VCaP (cell line): ENCODE measurements at regions not wholly inside any gene's neighbourhood (a gene's known extent, or its start where the extent isn't known, plus 50 kb on each side); places are given as distances from the start of the nearest gene placed in this dataset.

ENCODE experiments used
- H3K27ac ChIP-seq: fragments of 450-650 bp; 2 replicates; pipeline ENCODE4 v1.5.1; 2017
- CTCF ChIP-seq: fragments of 450-650 bp; conservative IDR thresholded peaks from 2 replicates; pipeline ENCODE4 v1.5.1; 2017; ENCODE audit warnings: mild to moderate bottlenecking, moderate library complexity

- H3K27ac ChIP-seq: no peak overlapping the region
- TF ChIP-seq CTCF: no peak
These were observed 300.4 kb downstream of the CENPW start for GRCh38 chr6:126640356-126640755.

DNA sequence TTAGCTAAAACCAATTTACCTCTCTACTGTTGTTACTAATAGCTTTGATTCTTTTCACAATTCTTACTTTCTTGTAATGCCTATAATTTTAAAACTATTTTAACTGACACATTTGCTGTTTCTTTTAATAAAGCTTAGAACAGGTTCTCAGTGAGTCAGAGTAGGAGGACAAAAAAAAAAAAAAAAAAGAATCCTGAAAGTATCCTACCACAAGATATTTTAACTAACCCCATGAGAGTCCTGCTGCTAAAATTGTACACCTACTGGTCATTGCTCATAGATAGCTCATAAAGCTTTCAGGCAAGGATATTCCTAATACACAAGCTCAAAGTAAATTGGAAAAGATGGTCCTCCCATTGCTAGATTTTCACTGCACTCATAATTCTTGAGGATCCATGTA, 301.0 kb downstream of the CENPW start:
- no peak for TF ChIP-seq CTCF
- H3K27ac ChIP-seq: no peak overlapping the region

DNA sequence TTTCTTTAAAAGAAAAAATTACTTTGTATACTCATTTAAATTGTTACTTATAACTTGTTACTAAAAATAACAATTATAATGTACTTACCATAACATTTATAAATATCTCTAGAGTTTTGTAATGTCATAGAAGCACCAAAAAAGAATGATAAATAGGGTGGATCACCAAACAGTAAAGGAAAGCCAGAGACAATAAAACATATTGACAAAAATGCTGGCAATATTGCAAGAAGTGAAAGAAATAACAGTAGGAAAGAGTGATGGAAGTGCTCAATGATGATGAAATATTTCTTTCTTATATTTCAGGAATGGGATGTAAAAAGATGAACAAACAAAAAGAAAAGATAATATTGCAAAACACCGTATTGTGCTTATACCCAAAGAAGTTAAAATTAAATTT, 301.7 kb downstream of the CENPW start:
- H3K27ac ChIP-seq: no peak overlapping the region
- no peak for TF ChIP-seq CTCF

- H3K27ac ChIP-seq: no peak overlapping the region
- no peak for TF ChIP-seq CTCF
These were observed 303.4 kb downstream of the CENPW start for GRCh38 chr6:126643352-126643751.

DNA sequence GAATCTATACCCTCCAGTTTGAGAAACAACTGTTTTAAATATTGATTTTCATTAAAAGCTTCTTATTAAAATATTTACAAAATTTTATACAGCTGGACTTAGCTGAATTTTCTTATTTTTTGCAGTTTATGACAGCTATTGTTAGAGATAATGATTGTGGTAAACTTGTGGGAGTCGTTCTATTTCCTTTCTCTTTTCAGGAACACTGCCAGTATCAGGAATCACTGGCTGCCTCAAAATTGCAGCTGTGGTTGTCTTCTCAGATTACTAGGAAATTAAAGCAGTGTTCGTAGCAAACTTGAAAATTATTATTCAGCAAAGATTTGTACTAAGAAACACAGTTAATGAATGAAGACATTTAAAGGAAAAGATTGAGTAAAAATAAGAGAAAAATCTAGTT, 311.0 kb downstream of the CENPW start:
- no peak for TF ChIP-seq CTCF
- H3K27ac ChIP-seq: no peak overlapping the region

- H3K27ac ChIP-seq: no peak overlapping the region
- TF ChIP-seq CTCF: peak; percentile 87
These were observed 317.8 kb downstream of the CENPW start for GRCh38 chr6:126657561-126658175.

DNA sequence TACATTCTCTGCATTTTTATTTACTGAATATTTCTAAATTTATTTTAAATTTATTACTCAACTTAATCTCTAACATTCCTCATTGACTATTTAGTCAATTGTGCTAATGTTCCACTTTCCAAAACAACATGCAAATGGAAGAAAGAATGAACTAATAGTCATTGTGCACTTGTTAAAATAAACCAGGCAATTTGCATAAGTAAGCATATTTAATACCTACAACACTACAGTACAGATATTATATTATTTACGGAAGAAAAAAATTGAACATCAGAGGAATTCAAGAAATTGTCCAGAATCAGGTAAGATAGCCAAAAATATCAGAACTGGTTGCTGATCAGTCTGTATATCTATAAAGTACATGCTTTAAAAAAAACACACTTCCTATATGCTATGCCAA, 320.5 kb downstream of the CENPW start:
- TF ChIP-seq CTCF: no peak

More for the DNA sequence above, 320.5 kb downstream of the CENPW start:
- no peak overlapping the region for H3K27ac ChIP-seq
